HG03521 (cell line): ENCODE measurements at regions not wholly inside any gene's neighbourhood (a gene's known extent, or its start where the extent isn't known, plus 50 kb on each side); places are given as distances from the start of the nearest gene placed in this dataset.

Source experiments
- ATAC-seq: cut with Tn5 transposase; IDR thresholded peaks from one replicate; pipeline ENCODE4 v1.9.1; 2021; ENCODE audit warnings: mild to moderate bottlenecking, moderate library complexity; ENCODE audit not compliant: unreplicated experiment

GRCh38 chr1:221335161-221336101 is 406.5 kb downstream of the DUSP10 start:
- ATAC-seq: no peak

DNA sequence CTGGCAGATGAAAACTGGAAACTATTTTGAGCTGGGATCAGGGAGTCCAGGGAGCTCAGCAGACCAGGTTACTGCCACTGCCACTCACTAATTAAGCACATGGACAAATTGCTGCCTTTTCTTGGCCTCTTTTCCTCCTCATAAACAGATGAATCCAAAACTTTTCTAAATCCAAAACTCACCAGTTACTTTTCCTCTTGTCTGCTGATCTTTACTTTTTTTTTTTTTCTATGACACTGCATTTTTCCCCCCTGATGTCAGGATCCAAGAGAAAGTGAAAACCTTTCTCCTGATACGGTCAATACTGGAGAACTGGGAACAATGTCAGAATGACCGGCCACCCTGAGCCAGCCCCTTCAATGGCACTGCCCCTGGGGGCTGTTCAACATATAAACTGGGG is 405.8 kb downstream of the DUSP10 start:
- ATAC-seq: no peak

DNA sequence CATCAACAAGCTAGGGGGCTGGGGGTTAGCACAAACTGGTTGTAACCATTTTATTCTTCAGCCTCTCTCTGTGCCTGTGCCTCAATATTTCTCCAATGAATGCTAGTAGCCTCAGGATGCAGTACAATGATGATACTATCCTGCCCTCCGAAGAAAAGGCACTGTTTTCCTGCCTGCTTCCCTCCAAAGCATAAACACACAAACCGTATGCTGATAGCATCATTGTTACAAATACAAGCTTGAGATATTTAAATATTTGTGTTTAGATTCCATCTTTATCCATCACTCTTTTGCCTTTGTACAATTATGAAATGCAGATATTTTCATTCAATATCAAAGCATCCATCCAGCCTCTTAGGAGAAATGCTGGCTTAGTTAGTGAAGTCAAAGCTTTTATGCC is 404.8 kb downstream of the DUSP10 start:
- no peak for ATAC-seq

- no peak for ATAC-seq
These were observed 398.8 kb downstream of the DUSP10 start for GRCh38 chr1:221343136-221343535.

DNA sequence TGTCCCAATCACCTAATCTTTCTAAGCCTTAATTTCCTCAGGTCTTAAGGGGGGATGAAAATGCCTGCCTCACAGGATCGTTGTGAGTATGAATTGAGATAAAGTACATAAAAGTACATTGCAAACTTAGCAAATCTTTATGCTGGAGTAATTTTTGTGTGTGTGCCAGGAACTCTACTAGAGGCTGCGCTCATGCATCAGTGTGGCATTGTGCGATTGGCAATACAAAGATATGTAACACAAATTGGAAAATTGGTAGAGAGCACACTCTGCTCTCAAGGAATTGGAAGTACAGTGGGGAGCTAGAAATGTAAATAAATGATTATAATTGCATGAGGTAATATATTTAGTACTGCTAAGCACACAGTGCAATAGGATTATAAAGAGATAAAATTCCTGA is 398.3 kb downstream of the DUSP10 start:
- no peak for ATAC-seq

GRCh38 chr1:221344693-221345092 is 397.2 kb downstream of the DUSP10 start:
- no peak for ATAC-seq

DNA sequence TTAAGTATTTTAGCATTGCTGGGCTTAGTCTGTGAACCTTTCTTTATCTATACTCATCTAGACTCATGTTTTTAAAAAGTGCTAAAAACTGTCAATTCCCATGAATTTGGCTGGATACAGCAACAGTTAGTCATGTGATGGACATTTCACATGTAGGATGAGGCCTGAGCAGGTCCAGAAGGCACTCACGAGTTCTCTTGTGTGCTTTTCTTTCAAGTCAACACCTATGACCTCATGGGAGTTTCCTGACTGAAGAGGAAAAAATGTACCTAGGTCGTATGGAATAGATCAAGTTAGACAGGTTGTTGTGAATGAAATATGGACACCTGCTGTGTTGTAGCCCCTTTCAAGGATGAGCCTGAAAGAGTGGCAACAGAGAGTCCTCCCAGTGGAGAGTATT is 394.2 kb downstream of the DUSP10 start:
- ATAC-seq: no peak

DNA sequence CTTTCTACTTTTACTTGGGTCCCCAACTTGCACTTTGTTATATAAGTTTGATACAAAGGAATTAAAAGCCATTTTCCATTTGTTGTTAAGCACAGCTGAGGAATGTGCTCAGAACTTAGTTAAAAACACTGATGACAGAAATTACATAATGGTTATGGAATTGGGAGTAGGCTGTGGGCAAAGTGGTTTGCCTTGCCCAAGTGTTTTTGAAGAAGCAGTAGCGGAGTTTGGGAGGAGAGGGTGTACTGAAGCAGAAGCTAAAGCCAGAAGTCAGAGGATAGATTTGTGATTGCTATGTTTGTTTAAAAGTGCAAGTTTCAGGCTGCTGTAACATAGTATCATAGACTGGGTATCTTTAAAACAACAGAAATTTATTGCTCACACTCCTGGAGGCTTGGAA is 391.8 kb downstream of the DUSP10 start:
- no peak for ATAC-seq

GRCh38 chr1:221356693-221357092 is 385.2 kb downstream of the DUSP10 start:
- ATAC-seq: no peak

- ATAC-seq: no peak
These were observed 378.9 kb downstream of the DUSP10 start for GRCh38 chr1:221363039-221363438.

DNA sequence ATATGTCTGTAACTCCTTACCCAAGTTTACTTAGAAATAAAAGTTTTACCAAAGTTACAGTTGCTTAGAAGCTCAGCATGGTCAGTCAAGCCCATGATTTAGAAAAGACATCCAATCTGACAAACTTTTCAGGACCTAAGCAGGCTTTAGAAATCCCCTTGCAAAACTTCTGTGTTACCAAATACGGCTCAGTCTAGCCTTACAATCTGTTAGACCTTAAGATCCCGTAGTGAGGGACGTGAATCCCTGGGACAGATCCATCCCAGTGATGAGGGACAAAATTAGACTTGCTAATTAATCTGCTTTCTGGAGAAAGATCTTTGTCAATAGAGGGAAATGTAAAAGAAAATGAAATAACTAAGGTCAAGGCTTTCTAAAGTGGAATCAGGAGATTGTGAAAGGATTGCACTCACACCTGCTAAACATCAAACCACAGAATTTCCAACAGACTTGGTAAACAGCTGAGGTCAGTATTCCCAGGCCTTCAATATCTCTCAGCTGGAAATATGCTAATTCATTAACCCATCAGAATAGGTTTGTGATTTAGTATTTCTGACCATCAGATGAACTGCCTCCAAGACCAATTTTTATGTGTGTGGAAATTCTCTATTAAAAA is 375.3 kb downstream of the DUSP10 start:
- ATAC-seq: no peak

- no peak for ATAC-seq
These were observed 370.2 kb downstream of the DUSP10 start for GRCh38 chr1:221371705-221372104.

- no peak for ATAC-seq
These were observed 368.1 kb downstream of the DUSP10 start for GRCh38 chr1:221373795-221374194.

DNA sequence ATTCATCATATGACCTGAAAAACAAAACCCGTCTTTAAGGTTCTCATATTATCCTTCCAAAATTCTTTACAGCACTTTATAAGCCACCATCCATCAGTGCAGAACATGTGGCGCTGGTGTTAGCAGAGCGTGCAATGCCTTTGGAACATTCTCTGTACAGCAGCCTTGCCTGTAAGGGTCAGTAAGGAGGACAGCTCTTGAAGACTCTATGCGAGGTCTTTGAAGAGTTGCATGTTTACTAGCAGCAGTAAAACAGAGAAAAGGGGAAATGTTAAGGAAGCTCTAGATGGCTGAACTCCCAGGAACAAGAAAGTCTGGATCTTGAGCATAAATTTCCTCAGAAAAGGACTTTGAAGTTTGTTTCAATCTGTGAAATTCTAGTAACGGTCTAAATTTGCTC is 365.6 kb downstream of the DUSP10 start:
- ATAC-seq: no peak

DNA sequence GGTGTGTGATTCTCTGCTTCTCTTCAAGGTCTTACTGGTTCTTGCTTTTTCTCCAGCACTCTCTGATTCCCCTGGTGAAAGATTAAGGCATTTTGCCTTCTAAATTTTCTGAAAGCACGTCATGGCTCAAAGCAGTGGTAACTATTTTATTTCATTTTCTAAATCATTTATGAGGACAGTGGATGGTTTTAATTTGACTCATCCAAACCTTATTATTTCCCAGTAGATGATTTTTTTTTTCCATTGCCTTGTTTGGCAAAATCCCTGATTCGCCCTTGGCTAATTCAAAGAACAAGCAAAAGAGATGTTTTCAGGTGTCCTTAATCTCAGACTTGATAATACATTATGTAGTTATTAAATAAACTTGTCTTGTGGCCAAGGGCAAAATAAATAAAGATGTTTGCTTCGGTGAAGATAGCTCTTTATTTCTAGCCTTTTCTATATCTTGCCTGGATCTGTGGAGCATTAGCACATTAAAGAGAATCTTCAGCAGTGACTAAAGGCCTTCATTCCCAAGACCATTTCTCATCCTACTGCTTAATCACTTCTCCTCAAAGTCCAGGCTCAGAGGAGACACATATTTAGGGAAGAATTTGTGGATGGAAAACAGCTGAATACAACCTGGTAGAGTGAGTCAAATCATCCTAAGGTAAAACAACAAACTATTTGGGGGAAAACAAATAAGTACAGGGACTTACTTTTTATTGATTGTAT is 359.8 kb downstream of the DUSP10 start:
- ATAC-seq: no peak

- ATAC-seq: no peak
These were observed 349.4 kb downstream of the DUSP10 start for GRCh38 chr1:221392453-221392852.

DNA sequence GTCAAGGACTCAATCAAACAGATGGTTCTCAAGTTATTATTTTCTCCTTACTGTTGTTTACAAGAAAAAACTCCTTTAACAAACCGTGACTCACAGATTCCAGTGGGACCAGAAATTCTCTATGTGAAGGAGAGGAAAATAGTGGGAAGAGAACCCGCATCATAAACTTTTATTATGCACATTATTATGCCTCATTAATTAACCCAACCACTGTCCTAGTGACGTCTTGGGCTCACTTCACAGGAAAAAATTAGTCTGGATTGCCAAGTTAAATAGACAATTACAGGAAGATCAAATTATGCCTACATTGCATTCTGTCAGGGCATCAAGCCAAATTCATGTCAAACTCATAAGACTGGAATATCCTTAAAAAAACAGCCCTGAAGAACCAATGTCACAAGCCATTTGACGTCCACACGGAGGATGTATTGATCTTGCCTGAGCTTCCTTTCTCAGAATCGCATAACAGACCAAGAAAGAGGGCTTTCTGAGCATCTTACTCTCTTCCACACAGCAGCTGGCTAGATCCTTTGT is 347.8 kb downstream of the DUSP10 start:
- no peak for ATAC-seq

- ATAC-seq: no peak
These were observed 345.4 kb downstream of the DUSP10 start for GRCh38 chr1:221396526-221396925.

GRCh38 chr1:221397141-221397540 is 344.7 kb downstream of the DUSP10 start:
- no peak for ATAC-seq

- ATAC-seq: no peak
These were observed 344.3 kb downstream of the DUSP10 start for GRCh38 chr1:221397606-221398005.

DNA sequence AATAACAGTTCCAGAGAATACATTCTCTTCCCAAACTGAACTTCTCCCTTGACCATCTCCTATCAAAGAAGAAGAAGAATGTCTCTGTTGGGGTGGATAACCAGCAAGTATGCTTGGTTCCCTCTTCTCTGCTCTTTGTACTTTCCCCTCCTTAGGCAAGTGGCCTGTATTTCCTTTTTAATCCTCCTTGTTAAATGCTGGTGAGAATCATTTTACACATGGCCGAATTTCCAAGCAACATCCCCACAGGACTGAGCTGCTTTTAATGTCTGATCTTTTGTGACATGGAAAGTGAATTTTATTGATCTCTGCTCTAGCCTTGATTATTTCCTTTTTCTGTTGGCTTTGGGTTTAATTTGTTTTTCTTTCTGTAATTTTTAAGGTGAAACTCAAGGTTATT is 336.7 kb downstream of the DUSP10 start:
- no peak for ATAC-seq
